ENCODE measurements at regions not wholly inside any gene's neighbourhood (a gene's known extent, or its start where the extent isn't known, plus 50 kb on each side); places are given as distances from the start of the nearest gene placed in this dataset.
A peak's percentile ranks its signal among the peaks of the same experiment; 100 is the strongest.

- DNase-seq (ENCODE audit: low spot score) = no peak
- WGBS = 80% methylated on average over 1 of the region's 1 CpG
- Histone ChIP-seq H3K4me1 (ENCODE audit: control insufficient read depth in 4 of 4, insufficient read depth in 4 of 4, low read length in 3 of 4) (no peaks in the 10 kb centered on the region), H3K4me3 (ENCODE audit: low read depth in 1 of 3, low read length in 3 of 3) (no peak overlapping the region), H3K27me3 (ENCODE audit: control insufficient read depth in 4 of 4, insufficient read depth in 4 of 4, low read length in 3 of 4) (no peaks in the 10 kb centered on the region), H3K9me3 (ENCODE audit: control insufficient read depth in 4 of 4, low read length in 3 of 4) (no peaks in the 10 kb centered on the region), H3K27ac (ENCODE audit: low read depth in 1 of 2, low read length in 2 of 2) (no peak overlapping the region), H3K36me3 (ENCODE audit: control insufficient read depth in 4 of 4, insufficient read depth in 3 of 4, low read depth in 1 of 4, low read length in 3 of 4) (no peaks in the 10 kb centered on the region), H3K9ac (ENCODE audit: low read depth in 1 of 2, low read length in 2 of 2) (no peak overlapping the region)
- TF ChIP-seq TAF1 (conservative IDR thresholded peaks at IDR 0.05) (no peak), RAD21 (IDR thresholded peaks at IDR 0.05) (no peak), GABPA (IDR thresholded peaks at IDR 0.05 in 1 of 2, conservative IDR thresholded peaks at IDR 0.05 in 1 of 2) (no peak), ATF3 (IDR thresholded peaks at IDR 0.05) (no peak), FOXA2 (IDR thresholded peaks at IDR 0.05) (no peak), CTCF (IDR thresholded peaks at IDR 0.05; ENCODE audit: low read depth, low read length, missing input control) (no peak), RXRA (IDR thresholded peaks at IDR 0.05) (no peak), REST (IDR thresholded peaks at IDR 0.05) (no peak), FOXA1 (IDR thresholded peaks at IDR 0.05) (no peak), HNF4A (conservative IDR thresholded peaks at IDR 0.05) (no peak), EGR1 (IDR thresholded peaks at IDR 0.05; ENCODE audit: low read depth in 2 of 2) (no peak), HNF4G (IDR thresholded peaks at IDR 0.05) (no peak), SP1 (IDR thresholded peaks at IDR 0.05) (no peak), NR2F2 (IDR thresholded peaks at IDR 0.05) (no peak)
- TF ChIP-seq, protein P1, sequence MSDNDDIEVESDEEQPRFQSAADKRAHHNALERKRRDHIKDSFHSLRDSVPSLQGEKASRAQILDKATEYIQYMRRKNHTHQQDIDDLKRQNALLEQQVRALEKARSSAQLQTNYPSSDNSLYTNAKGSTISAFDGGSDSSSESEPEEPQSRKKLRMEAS (IDR thresholded peaks at IDR 0.05) = no peak
- TF ChIP-seq, protein P2, sequence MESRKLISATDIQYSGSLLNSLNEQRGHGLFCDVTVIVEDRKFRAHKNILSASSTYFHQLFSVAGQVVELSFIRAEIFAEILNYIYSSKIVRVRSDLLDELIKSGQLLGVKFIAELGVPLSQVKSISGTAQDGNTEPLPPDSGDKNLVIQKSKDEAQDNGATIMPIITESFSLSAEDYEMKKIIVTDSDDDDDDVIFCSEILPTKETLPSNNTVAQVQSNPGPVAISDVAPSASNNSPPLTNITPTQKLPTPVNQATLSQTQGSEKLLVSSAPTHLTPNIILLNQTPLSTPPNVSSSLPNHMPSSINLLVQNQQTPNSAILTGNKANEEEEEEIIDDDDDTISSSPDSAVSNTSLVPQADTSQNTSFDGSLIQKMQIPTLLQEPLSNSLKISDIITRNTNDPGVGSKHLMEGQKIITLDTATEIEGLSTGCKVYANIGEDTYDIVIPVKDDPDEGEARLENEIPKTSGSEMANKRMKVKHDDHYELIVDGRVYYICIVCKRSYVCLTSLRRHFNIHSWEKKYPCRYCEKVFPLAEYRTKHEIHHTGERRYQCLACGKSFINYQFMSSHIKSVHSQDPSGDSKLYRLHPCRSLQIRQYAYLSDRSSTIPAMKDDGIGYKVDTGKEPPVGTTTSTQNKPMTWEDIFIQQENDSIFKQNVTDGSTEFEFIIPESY (IDR thresholded peaks at IDR 0.05) = no peak
Measured at GRCh38 chrX:83336454-83336853, 171.6 kb upstream of the POU3F4 start.

DNA sequence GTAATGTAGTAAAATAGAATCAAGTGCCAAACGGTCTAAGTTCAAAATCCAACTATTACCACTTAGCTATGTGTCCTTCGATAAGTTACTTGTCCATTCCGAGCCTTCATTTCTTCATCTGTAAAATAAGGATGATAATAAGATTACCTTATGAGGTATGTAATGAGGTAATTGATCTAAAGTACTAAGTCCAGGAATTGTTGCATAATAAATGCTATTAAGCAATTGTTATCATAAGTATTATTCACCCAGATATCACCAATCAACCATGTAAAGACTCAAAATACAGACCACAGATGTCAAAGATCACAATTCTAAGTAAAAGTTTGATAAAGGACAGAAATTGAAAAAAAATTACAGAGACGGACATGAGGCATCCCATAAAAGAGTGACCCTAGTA, 168.4 kb upstream of the POU3F4 start:
- H3K27me3 ChIP-seq (ENCODE audit: control insufficient read depth in 4 of 4, insufficient read depth in 4 of 4, low read length in 3 of 4) = no peaks in the 10 kb centered on the region
- no peak for DNase-seq (ENCODE audit: low spot score)
- no peaks in the 10 kb centered on the region for H3K9me3 ChIP-seq (ENCODE audit: control insufficient read depth in 4 of 4, low read length in 3 of 4)
- no peak overlapping the region for H3K9ac ChIP-seq (ENCODE audit: low read depth in 1 of 2, low read length in 2 of 2)
- no peak overlapping the region for H3K27ac ChIP-seq (ENCODE audit: low read depth in 1 of 2, low read length in 2 of 2)
- WGBS = 56% methylated on average over 4 of the region's 4 CpGs
- H3K36me3 ChIP-seq (ENCODE audit: control insufficient read depth in 4 of 4, insufficient read depth in 3 of 4, low read depth in 1 of 4, low read length in 3 of 4) = no peaks in the 10 kb centered on the region
- no peak overlapping the region for H3K4me3 ChIP-seq (ENCODE audit: low read depth in 1 of 3, low read length in 3 of 3)
- TF ChIP-seq CTCF (IDR thresholded peaks at IDR 0.05; ENCODE audit: low read depth, low read length, missing input control) (no peak), HNF4A (conservative IDR thresholded peaks at IDR 0.05) (peak; percentile 51 to 59), EGR1 (IDR thresholded peaks at IDR 0.05; ENCODE audit: low read depth in 2 of 2) (no peak), TAF1 (conservative IDR thresholded peaks at IDR 0.05) (no peak), REST (IDR thresholded peaks at IDR 0.05) (no peak)
- TF ChIP-seq, protein P2 (IDR thresholded peaks at IDR 0.05) = no peak
- H3K4me1 ChIP-seq (ENCODE audit: control insufficient read depth in 4 of 4, insufficient read depth in 4 of 4, low read length in 3 of 4) = no peaks in the 10 kb centered on the region

All from liver (tissue), 8 donors.